GM21737 (cell line): ENCODE measurements at regions not wholly inside any gene's neighbourhood (a gene's known extent, or its start where the extent isn't known, plus 50 kb on each side); places are given as distances from the start of the nearest gene placed in this dataset.
A peak's percentile ranks its signal among the peaks of the same experiment; 100 is the strongest.
"Not testable (repeated sequence)": the region's sequence is repeated elsewhere in the genome, so short reads cannot be mapped to it uniquely, and the experiment has no call there.

ENCODE experiments used
- ATAC-seq: cut with Tn5 transposase; IDR thresholded peaks from one replicate; pipeline ENCODE4 v1.9.1; 2021; ENCODE audit warnings: mild to moderate bottlenecking, moderate library complexity; ENCODE audit not compliant: unreplicated experiment

DNA sequence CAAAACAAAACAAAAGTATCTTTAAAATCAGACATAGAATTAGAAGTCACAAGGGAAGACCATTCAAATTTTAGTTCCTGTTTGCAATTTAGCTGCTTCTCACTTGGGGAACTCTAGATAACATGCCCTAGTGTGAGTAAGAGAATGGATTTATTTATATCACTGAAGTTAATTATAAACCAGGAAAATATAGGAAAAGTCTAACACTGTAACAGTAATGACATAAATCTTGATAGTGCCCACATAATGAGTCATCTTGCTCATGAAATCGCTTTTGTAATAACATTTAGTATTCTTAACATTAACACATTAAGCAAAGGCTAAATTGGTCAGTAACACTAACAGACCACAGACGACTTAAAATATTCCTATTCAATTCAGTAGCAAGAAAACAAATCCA is 710.7 kb downstream of the STPG2 start:
- no peak for ATAC-seq

DNA sequence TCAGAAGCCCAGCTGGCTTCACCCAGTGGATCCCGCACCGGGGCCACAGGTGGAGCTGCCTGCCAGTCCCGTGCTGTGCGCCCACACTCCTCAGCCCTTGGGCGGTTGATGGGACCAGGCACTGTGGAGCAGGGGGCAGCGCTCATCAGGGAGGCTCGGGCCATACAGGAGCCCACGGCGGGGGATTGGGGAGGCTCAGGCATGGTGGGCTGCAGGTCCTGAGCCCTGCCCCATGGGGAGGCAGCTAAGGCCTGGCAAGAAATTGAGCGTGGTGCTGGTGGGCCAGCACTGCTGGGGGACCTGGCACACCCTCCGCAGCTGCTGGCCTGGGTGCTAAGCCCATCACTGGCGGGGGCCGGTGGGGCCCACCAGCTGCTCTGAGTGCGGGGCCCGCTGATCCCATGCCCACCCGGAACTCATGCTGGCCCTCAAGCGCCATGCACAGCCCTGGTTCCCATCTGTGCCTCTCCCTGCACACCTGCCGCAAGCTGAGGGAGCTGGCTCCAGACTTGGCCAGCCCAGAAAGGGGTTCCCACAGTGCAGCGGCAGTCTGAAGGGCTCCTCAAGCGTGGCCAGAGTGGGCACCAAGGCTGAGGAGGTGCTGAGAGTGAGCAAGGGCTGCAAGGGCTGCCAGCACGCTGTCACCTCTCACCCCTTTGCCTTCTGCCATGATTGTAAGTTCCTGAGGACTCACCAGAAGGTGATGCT is 705.1 kb downstream of the STPG2 start:
- not testable (repeated sequence) for ATAC-seq

DNA sequence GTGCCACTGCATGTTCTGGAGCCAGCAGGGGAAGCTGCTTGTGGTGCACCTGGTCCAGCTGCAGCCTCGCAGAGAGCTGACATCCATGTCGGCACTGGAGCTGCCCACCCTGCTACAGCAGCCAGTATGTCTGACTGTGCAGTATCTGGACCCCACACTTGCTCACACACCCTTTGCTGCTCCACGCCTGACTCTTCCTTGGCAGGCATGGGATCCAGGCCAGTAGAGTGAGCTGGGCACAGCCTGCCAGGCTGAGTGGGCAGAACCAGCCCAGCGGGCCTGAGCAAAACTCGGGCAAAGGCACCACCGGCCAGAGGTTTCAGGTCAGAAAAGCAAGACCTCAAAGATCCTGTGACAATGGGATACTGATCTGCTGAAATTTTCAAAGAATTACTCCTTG is 690.1 kb downstream of the STPG2 start:
- no peak for ATAC-seq

DNA sequence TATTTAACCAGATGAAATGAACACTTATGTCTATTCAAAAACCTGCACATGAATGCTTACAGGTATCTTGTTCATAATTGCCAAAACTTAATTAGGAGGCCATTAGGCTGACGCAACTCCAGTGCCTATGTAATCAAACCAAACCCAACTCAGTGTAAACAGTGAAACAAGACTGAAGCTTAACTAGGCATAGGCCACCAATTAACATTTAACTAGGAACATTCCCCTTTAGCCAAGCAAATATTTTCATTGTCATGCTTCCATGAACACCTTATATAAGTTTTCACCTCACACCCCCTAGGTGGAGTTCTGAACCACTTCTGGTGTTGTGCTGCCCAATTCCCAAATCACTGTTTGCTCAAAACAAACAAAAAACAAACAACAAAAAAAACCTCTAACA is 686.0 kb downstream of the STPG2 start:
- ATAC-seq: no peak

DNA sequence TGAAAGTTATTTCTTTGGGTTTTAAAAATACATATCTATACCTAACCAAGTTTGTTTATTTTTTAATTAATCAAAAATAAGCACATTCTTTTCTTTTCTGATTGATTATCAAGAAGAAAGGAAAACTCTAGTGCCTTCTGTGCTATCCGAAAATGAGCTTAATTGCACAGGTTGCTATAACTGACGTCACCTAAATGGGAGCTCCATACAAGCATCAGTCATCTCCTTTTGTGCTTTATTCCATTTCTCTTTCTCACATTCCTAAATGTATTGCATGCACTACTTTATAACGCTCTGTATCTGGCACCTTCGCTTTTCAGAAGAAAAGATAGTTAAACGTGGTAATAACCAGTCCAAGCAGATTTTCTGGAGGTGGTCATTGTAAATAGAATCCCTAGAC is 675.0 kb downstream of the STPG2 start:
- ATAC-seq: no peak

DNA sequence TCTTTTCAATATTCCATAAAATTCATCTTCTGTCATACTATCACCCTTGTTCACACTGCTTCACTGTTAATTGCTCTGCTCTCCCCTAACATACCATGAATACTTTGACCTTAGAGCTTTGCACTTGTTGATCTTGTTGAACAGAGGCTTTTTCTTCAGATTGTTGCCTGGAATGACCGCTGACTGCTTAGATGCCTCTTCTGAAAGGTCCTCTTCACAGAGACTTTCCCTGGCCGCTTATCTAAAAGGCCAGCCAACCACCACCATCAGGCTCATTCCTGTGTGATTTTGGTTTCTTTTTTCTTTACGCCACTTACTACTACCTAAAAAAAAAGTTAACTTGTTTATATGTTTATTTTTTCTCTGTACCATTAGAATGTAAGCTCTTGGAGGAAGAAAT is 667.7 kb downstream of the STPG2 start:
- ATAC-seq: no peak

DNA sequence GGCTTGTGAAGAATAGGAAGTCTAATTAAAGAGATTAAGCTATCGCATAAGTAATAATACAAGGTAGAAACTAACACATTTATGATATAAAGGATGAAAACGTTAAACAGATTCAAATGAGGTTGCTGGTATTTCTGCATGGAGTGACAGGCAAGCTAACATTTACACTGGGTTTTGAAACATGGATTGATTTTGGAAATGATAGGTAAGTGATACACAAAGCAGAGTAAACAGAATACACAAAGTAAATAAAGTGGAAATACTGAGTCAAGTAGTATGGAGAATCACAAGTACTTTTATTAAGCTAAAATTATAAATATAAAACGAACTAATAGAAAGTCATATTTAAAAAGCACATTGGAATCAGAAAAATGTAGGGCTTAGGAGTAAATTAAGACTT is 665.3 kb downstream of the STPG2 start:
- no peak for ATAC-seq

DNA sequence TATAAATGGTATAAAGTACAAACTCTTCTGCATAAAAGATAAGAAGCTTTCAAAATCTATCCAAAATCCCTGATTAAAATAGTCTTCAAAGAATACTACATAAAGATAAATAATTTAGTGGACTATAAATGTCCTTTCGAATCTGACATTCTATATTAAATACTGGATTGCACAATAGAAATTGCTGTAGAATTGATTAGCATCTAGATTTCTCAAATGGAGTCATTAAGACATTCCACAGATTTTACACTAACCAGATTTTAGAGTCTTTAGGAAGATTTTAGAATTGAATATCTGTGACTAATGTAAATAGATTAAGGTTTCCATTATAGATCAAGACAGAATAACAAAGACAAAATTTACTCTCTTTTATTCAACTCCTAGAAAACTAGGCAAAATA is 663.9 kb downstream of the STPG2 start:
- no peak for ATAC-seq

DNA sequence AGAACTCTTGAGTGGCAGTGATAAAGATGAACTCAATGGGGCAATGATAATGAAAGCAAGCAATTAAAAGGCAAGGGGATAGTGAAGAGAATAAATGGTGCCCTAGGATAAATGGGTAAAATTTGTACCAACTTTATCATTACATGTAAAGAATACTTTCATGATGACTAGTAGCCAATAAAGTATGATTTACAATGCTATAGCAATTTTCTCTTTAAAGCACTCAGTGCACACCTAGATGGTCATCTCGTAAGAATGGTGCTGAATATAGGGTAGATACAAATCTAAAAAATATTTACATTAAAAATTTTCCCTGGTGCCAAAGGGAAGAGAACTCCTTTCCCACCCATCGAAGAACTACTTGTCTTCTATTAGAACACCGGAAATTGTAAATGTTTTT is 651.4 kb downstream of the STPG2 start:
- ATAC-seq: no peak

DNA sequence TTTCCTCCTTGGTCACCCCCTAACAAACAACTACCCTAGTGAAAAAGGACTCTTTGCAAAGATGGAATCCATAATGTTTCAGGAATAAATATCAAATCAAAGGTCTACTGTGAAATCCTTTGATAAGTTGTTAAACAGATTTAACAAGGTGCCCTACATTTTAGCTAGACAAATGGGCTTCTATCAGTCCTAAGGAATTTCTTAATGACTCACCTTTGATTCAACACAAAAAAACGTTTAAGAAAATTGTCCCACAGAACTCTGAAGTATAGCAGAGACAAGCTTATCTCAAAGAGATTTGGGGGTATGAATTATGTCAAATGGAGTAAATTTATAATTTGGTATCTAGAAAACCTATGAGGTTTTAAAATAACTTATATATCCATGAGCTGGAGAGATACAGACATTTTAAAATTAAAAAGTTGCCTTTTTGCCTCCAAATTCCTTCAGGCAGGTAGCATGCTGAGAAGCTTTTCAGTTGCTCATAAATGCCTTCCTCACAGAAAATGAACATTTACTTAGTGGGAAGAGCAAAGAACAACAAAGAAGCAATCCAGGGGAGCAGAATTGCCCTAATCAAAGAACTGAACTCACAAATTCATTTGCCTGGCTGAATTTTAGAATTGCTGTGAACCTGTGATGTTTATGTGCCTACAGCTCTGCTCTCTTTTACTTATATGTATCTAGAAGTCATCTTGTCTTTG is 649.3 kb downstream of the STPG2 start:
- no peak for ATAC-seq

DNA sequence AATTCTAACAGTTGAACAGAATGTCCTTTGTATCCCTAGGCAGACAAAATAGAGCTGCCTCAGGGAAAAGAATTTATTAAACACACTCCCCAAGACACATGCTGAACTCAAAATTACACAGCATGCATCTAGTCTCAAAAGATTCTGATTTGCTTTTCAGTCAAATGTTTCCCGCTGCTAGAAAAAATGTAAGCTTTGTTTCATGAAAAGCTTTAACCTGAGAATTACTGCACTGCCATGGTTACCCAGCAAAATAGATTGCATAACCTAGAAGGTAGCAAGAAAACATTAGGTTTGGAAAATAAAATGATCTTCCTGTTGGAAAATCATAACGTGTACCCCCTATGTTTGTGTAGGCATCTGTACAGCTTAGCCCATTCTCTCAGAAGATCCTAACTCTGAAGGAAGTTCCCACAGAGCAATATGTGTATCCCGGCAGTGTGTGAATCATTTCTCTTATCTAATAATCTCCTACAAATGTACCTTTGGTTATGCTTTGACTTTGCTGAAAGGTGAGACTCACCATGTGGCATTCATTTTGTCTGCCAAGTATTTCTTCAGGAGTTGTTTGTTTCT is 646.9 kb downstream of the STPG2 start:
- ATAC-seq: no peak

DNA sequence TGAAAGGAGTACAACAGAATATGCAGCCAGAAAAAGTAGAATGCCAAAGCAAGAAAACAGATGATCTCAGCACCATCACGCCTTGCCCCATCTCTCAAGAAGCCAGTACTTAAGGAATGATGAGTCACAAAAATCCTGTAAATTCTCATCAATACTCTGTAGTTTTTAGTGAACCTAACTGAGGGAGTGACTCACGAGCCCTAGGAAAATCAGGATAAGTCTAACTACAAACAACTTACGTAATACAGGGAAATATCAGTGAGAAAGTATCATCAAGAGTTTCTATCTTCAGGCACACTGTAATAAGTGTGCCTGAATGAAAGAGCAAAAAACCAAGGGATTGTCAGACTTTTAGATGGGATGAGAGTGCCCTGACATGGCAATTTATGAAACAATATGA is 644.4 kb downstream of the STPG2 start:
- ATAC-seq: no peak

DNA sequence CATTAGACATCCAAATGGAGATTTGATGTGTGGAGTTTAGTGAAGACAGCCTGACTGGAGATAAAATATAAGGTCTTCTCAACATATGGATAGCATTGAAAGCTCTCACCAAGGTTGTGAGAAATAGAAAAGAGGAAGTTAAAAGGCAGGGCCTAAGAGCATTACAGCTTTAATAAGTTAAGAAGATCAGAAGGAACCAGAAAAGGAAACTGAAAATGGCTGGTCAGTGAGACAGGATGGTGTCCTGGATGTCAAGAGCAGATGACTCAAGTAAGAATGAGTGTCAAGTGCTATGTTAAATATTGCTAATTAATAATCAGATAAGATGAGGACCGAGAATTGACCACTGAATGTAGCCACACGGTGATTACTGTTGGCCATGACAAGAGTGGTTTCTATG is 642.9 kb downstream of the STPG2 start:
- ATAC-seq: peak; percentile 98

DNA sequence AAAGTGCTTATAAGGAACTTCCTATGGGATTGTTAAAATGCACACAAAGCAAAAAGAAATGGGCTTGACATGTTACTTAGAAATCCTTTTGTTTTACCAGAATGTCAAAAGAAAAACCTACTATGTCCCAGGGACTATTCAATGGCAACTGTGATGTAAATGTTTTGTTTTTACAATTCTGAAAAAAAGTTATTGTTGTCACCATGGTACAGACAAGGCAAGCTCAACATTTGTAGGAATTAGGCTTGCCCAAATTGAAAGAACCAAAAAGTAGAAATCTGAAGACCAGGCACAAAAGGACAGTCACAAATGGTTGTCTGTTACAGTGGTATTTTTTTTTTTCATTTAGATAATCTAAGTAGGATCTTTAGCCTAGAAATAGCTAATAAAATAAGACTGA is 638.6 kb downstream of the STPG2 start:
- ATAC-seq: no peak

DNA sequence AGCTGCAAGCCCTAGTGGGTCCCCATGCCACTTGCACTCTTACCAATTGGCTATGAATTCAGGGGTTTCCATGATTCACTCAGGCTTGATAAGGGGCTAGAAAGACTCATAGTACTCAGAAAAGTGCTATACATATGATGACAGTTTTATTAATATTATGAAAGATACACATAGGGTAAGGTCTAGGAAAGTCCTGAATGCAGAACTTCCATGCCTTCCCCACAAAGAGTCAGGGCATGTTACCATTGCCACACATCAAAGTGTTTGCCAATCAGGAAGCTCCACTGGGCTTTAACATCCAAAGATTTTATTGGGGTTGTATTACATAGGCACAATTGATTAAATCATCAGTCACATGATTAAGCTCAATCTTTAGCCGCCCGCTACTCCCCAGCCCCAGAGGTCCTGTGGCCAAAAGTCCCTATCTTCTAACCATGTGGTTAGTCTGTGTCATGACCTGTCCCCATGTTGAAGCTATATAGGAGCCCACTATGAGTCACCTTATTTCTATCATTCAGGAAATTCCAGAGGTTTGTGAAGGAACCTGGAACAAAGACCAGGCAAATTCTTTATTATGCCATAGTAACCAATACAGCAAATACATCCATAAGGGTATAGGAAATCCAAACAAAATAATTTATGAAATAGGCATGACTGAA is 635.6 kb downstream of the STPG2 start:
- ATAC-seq: no peak
